ENCODE measurements at regions not wholly inside any gene's neighbourhood (a gene's known extent, or its start where the extent isn't known, plus 50 kb on each side); places are given as distances from the start of the nearest gene placed in this dataset.

DNA sequence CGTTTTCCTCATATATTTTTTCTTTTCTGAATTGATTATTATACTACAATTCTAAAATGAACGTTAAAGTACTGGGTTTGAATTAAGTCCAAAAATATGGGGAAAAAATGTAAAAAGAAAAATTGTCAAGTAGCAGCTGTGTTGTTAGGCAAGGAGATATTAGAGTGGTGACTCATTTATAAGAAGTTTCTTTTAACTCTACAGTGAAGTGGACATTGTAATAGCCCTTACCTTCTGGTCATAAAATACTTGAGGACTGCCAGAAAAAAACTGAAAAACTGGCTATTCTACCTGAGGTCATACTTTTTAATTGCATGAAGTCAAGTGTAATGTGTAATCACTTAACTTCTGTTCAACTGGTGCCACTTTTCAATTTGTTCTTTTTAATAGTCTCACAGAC, 523.1 kb upstream of the TSPY4 start:
- no peaks in the 10 kb centered on the region for H3K36me3 ChIP-seq (ENCODE audit: control insufficient read depth, insufficient read depth, low read length)
- no peaks in the 10 kb centered on the region for H3K4me1 ChIP-seq (ENCODE audit: control insufficient read depth, extremely low read depth, insufficient read depth, low read length)
- H3K27me3 ChIP-seq (ENCODE audit: control insufficient read depth, insufficient read depth, low read length), result no peaks in the 10 kb centered on the region
- TF ChIP-seq, protein P1, sequence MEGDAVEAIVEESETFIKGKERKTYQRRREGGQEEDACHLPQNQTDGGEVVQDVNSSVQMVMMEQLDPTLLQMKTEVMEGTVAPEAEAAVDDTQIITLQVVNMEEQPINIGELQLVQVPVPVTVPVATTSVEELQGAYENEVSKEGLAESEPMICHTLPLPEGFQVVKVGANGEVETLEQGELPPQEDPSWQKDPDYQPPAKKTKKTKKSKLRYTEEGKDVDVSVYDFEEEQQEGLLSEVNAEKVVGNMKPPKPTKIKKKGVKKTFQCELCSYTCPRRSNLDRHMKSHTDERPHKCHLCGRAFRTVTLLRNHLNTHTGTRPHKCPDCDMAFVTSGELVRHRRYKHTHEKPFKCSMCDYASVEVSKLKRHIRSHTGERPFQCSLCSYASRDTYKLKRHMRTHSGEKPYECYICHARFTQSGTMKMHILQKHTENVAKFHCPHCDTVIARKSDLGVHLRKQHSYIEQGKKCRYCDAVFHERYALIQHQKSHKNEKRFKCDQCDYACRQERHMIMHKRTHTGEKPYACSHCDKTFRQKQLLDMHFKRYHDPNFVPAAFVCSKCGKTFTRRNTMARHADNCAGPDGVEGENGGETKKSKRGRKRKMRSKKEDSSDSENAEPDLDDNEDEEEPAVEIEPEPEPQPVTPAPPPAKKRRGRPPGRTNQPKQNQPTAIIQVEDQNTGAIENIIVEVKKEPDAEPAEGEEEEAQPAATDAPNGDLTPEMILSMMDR (conservative IDR thresholded peaks at IDR 0.05 in 1 of 2, IDR thresholded peaks at IDR 0.05 in 1 of 2; ENCODE audit: low read depth in 1 of 2, low read length in 2 of 2), result no peak
- no peak for TF ChIP-seq EZH2 (IDR thresholded peaks at IDR 0.05; ENCODE audit: low read length, missing control alignments)
- no peak overlapping the region for H2AFZ ChIP-seq (ENCODE audit: low read length)
- H3K79me2 ChIP-seq (ENCODE audit: control insufficient read depth, insufficient read depth, low read length), result no peaks in the 10 kb centered on the region
- no peaks in the 10 kb centered on the region for H3K9me3 ChIP-seq (ENCODE audit: control insufficient read depth, insufficient read depth, low read depth, low read length)
- H4K20me1 ChIP-seq (ENCODE audit: control insufficient read depth, extremely low read depth, insufficient read depth, low read length), result no peaks in the 10 kb centered on the region
- no peak overlapping the region for H3K9ac ChIP-seq (ENCODE audit: insufficient read depth, low read length)
- no peak overlapping the region for H3K4me3 ChIP-seq (replicated peaks in 1 of 4; ENCODE audit: control extremely low read depth in 1 of 4, insufficient read depth in 1 of 4, low read depth in 3 of 4, low read length in 4 of 4)
- no peak for DNase-seq (ENCODE audit: low read depth in 2 of 2)
- H3K4me2 ChIP-seq (ENCODE audit: extremely low read depth, insufficient read depth, low read length), result no peak overlapping the region
- H3K27ac ChIP-seq (ENCODE audit: insufficient read depth, low read length), result no peak overlapping the region

DNA sequence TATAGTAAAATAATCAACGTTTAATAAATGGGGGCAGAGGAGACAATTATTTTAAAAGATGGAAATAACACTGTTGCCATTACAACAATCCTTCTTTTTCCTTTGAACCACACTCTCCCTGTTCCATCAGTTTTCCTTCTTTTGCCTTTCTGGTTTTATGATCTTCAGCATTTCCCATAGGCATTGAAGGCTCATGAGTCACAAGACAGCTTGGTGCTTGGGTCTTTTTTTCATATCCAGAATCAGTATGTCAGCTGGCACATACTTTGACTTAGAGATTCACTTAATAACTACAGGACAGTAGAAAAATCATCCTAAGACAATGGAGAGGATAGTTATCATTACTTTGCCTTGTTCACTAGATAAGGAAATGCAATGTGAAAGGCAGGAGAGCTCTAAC, 521.6 kb upstream of the TSPY4 start:
- Histone ChIP-seq H4K20me1 (ENCODE audit: control insufficient read depth, extremely low read depth, insufficient read depth, low read length) (no peaks in the 10 kb centered on the region), H3K9me3 (ENCODE audit: control insufficient read depth, insufficient read depth, low read depth, low read length) (no peaks in the 10 kb centered on the region)
- TF ChIP-seq, protein P1 (conservative IDR thresholded peaks at IDR 0.05 in 1 of 2, IDR thresholded peaks at IDR 0.05 in 1 of 2; ENCODE audit: low read depth in 1 of 2, low read length in 2 of 2), result no peak
- TF ChIP-seq EZH2 (IDR thresholded peaks at IDR 0.05; ENCODE audit: low read length, missing control alignments), result no peak

DNA sequence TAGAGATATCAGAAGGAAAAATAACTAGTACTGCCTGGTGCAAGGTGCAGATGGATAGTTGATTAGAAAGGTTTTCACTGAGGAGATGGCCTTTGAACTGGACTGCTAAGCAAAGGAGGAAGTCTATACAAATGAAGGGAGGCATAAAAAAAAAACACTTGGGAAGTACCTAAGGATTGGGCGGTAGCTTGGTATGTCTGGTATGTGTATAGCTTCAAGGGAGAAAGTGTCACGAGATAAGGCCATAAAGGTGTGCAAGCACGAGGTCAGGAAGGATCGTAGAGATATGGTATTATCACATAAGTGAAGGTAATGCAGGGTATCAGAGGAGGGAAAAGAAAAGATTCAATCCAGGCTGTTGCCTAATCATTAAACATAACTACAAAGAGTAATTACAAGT, 517.2 kb upstream of the TSPY4 start:
- no peak for TF ChIP-seq EZH2 (IDR thresholded peaks at IDR 0.05; ENCODE audit: low read length, missing control alignments)
- TF ChIP-seq, protein P1 (conservative IDR thresholded peaks at IDR 0.05 in 1 of 2, IDR thresholded peaks at IDR 0.05 in 1 of 2; ENCODE audit: low read depth in 1 of 2, low read length in 2 of 2), result no peak
- Histone ChIP-seq H4K20me1 (ENCODE audit: control insufficient read depth, extremely low read depth, insufficient read depth, low read length) (no peaks in the 10 kb centered on the region), H3K4me1 (ENCODE audit: control insufficient read depth, extremely low read depth, insufficient read depth, low read length) (no peaks in the 10 kb centered on the region), H3K4me3 (replicated peaks in 1 of 4; ENCODE audit: control extremely low read depth in 1 of 4, insufficient read depth in 1 of 4, low read depth in 3 of 4, low read length in 4 of 4) (no peak overlapping the region), H3K27ac (ENCODE audit: insufficient read depth, low read length) (no peak overlapping the region), H3K79me2 (ENCODE audit: control insufficient read depth, insufficient read depth, low read length) (no peaks in the 10 kb centered on the region), H2AFZ (ENCODE audit: low read length) (no peak overlapping the region), H3K27me3 (ENCODE audit: control insufficient read depth, insufficient read depth, low read length) (no peaks in the 10 kb centered on the region), H3K9me3 (ENCODE audit: control insufficient read depth, insufficient read depth, low read depth, low read length) (no peaks in the 10 kb centered on the region), H3K4me2 (ENCODE audit: extremely low read depth, insufficient read depth, low read length) (no peak overlapping the region), H3K36me3 (ENCODE audit: control insufficient read depth, insufficient read depth, low read length) (no peaks in the 10 kb centered on the region), H3K9ac (ENCODE audit: insufficient read depth, low read length) (no peak overlapping the region)
- no peak for DNase-seq (ENCODE audit: low read depth in 2 of 2)

More for the DNA sequence above, 521.6 kb upstream of the TSPY4 start:
- no peak for DNase-seq (ENCODE audit: low read depth in 2 of 2)
- no peak overlapping the region for H3K4me3 ChIP-seq (replicated peaks in 1 of 4; ENCODE audit: control extremely low read depth in 1 of 4, insufficient read depth in 1 of 4, low read depth in 3 of 4, low read length in 4 of 4)
- no peaks in the 10 kb centered on the region for H3K36me3 ChIP-seq (ENCODE audit: control insufficient read depth, insufficient read depth, low read length)
- H3K9ac ChIP-seq (ENCODE audit: insufficient read depth, low read length), result no peak overlapping the region
- no peak overlapping the region for H3K4me2 ChIP-seq (ENCODE audit: extremely low read depth, insufficient read depth, low read length)
- H3K27me3 ChIP-seq (ENCODE audit: control insufficient read depth, insufficient read depth, low read length), result no peaks in the 10 kb centered on the region
- no peak overlapping the region for H3K27ac ChIP-seq (ENCODE audit: insufficient read depth, low read length)
- H3K79me2 ChIP-seq (ENCODE audit: control insufficient read depth, insufficient read depth, low read length), result no peaks in the 10 kb centered on the region
- H3K4me1 ChIP-seq (ENCODE audit: control insufficient read depth, extremely low read depth, insufficient read depth, low read length), result no peaks in the 10 kb centered on the region
- H2AFZ ChIP-seq (ENCODE audit: low read length), result no peak overlapping the region
